ENCODE measurements at regions not wholly inside any gene's neighbourhood (a gene's known extent, or its start where the extent isn't known, plus 50 kb on each side); places are given as distances from the start of the nearest gene placed in this dataset.

- no peak for TF ChIP-seq CTCF (conservative IDR thresholded peaks at IDR 0.05; ENCODE audit: low read length)
- peak; percentile 3 for DNase-seq (ENCODE audit: low read depth)
- H3K4me3 ChIP-seq (ENCODE audit: low read length): no peak overlapping the region
These were observed 154.9 kb downstream of the FGF9 start for GRCh38 chr13:21825801-21826200.

- H3K4me3 ChIP-seq (ENCODE audit: low read length): no peak overlapping the region
- no peak for TF ChIP-seq CTCF (conservative IDR thresholded peaks at IDR 0.05; ENCODE audit: low read length)
- DNase-seq (ENCODE audit: low read depth): no peak
These were observed 155.5 kb downstream of the FGF9 start for GRCh38 chr13:21826214-21827015.

GRCh38 chr13:21831654-21832324, 160.9 kb downstream of the FGF9 start:
- no peak for TF ChIP-seq CTCF (conservative IDR thresholded peaks at IDR 0.05; ENCODE audit: low read length)
- DNase-seq (ENCODE audit: low read depth): no peak

GRCh38 chr13:21833921-21834320, 163.0 kb downstream of the FGF9 start:
- no peak overlapping the region for H3K4me3 ChIP-seq (ENCODE audit: low read length)
- TF ChIP-seq CTCF (conservative IDR thresholded peaks at IDR 0.05; ENCODE audit: low read length): no peak
- no peak for DNase-seq (ENCODE audit: low read depth)

More at GRCh38 chr13:21831654-21832324, 160.9 kb downstream of the FGF9 start:
- H3K4me3 ChIP-seq (ENCODE audit: low read length): no peak overlapping the region

- H3K4me3 ChIP-seq (ENCODE audit: low read length): no peak overlapping the region
- DNase-seq (ENCODE audit: low read depth): no peak
- no peak for TF ChIP-seq CTCF (conservative IDR thresholded peaks at IDR 0.05; ENCODE audit: low read length)
These were observed 163.6 kb downstream of the FGF9 start for GRCh38 chr13:21834521-21834920.

GRCh38 chr13:21837288-21837687, 166.4 kb downstream of the FGF9 start:
- TF ChIP-seq CTCF (conservative IDR thresholded peaks at IDR 0.05; ENCODE audit: low read length): no peak
- H3K4me3 ChIP-seq (ENCODE audit: low read length): no peak overlapping the region
- DNase-seq (ENCODE audit: low read depth): no peak

Data from AG10803 (cell line).